Suprapubic skin (tissue), 4 donors: ENCODE measurements at regions not wholly inside any gene's neighbourhood (a gene's known extent, or its start where the extent isn't known, plus 50 kb on each side); places are given as distances from the start of the nearest gene placed in this dataset.

Source experiments
- CTCF ChIP-seq, 2 donors: fragments of 200-600 bp in 1 of 2; fragments of 450-650 bp in 1 of 2; sonication (generic) in 1 of 2; IDR thresholded peaks; one replicate each; pipeline ENCODE4 v1.5.1; 2016 to 2019; ENCODE audit warnings: antibody characterized with exemption in 2 of 2, mild to moderate bottlenecking in 1 of 2, moderate library complexity in 1 of 2
- EP300 ChIP-seq: sonication (generic); formaldehyde crosslinking; IDR thresholded peaks from one replicate; pipeline ENCODE4 v1.6.1; 2017; ENCODE audit warnings: antibody characterized with exemption
- POLR2A ChIP-seq, 2 donors: fragments of 450-650 bp; IDR thresholded peaks; one replicate each; pipeline ENCODE4 v1.6.1; 2017; ENCODE audit warnings: antibody characterized with exemption in 2 of 2, mild to moderate bottlenecking in 2 of 2, moderate library complexity in 2 of 2
- POLR2AphosphoS5 ChIP-seq, 3 donors: sonication (generic); formaldehyde crosslinking; IDR thresholded peaks; one replicate each; pipeline ENCODE4 v1.6.1; 2017; ENCODE audit warnings: antibody characterized with exemption in 3 of 3

GRCh38 chr12:86349196-86349595 lies 93.0 kb upstream of the MGAT4C start:
- no peak for TF ChIP-seq CTCF (IDR thresholded peaks at IDR 0.05)
- TF ChIP-seq EP300, result no peak
- TF ChIP-seq POLR2A (IDR thresholded peaks at IDR 0.05), result no peak
- no peak for TF ChIP-seq POLR2AphosphoS5 (IDR thresholded peaks at IDR 0.05)
